Activated effector memory CD4-positive, alpha-beta T cell treated with Interleukin-2 at 50 U/mL for 16 hours (primary cell): ENCODE measurements at regions not wholly inside any gene's neighbourhood (a gene's known extent, or its start where the extent isn't known, plus 50 kb on each side); places are given as distances from the start of the nearest gene placed in this dataset.
"Not testable (repeated sequence)": the region's sequence is repeated elsewhere in the genome, so short reads cannot be mapped to it uniquely, and the experiment has no call there.

Experiments
- DNase-seq: peaks from one replicate; pipeline ENCODE4 v3.0.0-alpha.2; 2020

DNA sequence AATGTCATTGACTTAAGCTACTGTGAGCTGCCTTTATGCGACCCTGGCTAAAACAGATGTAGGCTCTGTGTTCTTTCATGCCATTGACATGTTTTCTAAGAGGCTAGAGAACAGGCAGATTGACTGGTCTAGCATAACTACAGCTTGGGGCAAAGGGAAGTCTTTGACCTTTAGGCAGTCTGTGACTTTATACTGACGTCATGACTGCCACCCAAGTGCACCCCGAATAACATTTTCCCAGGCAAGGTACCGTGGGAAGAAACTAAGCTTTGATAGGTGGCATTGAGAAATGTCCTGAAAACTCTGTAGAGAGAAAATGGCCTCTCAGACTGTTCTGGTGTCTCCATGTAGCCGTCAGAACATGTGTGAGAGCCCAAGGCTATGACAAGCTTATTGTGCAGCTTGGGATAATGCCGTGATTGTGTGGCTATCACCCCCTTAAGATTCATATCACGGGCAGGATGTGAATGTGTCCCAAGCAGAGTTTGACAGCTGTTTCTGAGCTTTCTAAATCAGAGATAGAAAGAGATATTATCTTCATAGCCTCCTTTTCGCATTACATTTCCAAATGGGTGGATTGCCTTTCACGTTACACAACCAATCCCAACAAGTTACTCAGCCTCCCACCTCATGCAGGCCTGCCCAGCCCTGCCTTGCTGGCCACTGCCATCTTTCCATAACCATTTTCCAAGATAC lies 672.2 kb upstream of the ACVR2A start:
- no peak for DNase-seq

- DNase-seq = no peak
Observed at GRCh38 chr2:147171941-147172340, 672.9 kb upstream of the ACVR2A start.

- no peak for DNase-seq
Observed at GRCh38 chr2:147170932-147171331, 673.9 kb upstream of the ACVR2A start.

- no peak for DNase-seq
Observed at GRCh38 chr2:147165697-147166382, 679.0 kb upstream of the ACVR2A start.

DNA sequence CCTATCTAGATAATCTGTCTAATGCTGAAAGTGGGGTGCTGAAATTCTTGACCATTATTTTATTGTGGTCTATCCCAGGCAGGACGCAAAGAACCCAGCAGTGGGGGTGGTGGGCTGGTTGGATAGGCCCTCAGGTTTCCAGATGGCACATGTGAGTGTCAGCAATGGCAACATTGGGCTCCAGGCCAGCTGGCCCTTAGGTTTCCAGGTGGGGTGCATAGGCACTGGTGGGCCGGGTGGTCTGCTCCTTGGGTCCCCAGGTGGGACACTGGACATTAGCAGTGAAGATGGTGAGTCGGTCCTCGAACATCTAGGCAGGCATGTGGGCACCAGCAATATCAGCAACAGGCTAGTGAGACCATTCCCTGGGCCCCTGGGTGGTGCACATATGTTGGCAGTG lies 680.3 kb upstream of the ACVR2A start:
- DNase-seq = no peak

GRCh38 chr2:147161746-147162145 lies 683.1 kb upstream of the ACVR2A start:
- no peak for DNase-seq

GRCh38 chr2:147156970-147157369 lies 687.9 kb upstream of the ACVR2A start:
- DNase-seq = no peak

DNA sequence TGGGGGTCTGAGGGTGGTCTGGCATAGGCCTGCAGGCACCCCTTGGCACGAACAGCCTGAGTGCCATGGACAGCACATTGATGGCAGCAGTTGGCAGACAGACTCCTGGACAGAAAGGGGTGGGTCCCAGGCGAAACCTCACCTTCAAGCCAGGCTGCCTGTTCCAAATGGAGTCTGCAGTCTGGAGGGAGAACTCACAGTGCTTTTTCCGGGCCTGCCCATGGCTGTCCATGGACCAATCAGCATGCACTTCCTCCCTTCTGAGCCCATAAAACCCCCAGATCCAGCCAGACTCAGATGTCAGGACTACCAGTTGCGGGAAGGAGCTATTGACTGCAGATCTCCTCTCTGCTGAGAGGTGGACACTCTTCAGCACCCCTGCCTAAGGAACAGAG lies 694.6 kb upstream of the ACVR2A start:
- DNase-seq = no peak

DNA sequence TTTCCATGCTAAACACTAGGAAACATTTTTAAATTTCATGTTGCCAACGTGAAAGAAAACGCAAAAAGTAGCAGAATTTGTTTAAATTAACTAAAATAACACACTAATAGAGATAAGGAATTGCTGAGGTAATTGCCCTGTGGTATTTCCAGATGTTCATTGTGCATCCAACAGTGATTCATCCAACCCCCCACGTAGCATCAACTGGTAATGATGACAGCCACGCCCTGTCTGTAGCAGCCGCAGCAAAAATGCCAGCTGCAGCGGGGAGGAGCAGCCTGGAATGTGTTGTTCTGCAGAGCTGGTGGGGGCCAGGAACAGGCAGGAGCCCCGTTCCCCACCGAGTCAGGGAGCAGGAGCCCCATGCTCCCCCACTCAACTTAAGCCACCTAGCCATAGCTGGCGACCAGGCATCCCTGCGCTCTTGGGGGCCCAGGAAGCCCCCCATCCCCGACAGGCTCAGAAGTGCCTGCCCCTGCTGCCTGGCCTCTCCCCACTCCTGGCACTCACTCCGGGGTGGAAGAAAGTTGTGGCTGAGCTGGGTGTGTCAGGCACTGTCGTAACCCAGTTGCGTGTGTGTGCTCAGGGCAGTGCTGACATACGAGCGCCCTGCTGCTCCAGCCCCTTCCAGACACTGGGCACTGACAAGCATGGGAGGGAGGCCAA lies 695.1 kb upstream of the ACVR2A start:
- DNase-seq = no peak

DNA sequence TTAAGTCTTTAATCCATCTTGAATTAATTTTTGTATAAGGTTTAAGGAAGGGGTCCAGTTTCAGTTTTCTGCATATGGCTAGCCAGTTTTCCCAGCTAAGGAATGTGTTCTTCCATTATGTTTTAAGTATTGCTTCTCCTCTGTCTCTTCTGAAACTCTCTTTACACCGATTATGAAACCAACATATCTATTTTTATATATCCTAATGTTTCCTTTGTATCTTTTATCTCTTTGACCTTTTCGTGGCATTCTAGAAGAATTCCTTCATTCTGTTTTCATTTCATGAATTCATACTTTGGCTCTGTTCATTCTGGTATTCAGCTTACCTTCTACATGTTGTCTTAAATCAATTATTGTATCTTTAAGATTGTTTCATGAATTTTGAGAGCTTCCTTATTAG lies 697.0 kb upstream of the ACVR2A start:
- DNase-seq = no peak

GRCh38 chr2:147141930-147142329 lies 702.9 kb upstream of the ACVR2A start:
- DNase-seq = no peak

- not testable (repeated sequence) for DNase-seq
Observed at GRCh38 chr2:147139732-147140131, 705.1 kb upstream of the ACVR2A start.

DNA sequence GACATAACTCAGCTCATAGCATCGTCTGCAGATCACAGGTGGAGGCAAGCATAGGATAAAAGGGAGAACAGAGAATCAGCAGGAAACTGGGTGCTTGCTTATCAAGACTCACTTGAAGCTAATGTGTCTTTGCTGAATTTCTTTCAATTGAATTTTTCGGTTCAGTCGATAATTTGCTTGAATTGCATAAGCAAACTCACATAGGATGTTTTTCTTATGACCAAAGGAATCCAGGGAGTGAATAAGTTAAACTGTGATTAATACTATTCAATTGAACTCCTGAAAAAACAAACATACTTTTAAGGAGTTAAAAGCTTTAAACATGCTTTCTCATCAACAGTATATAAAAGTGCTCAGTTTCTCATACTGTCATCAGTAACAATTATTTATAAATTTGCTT lies 707.1 kb upstream of the ACVR2A start:
- DNase-seq = no peak

DNA sequence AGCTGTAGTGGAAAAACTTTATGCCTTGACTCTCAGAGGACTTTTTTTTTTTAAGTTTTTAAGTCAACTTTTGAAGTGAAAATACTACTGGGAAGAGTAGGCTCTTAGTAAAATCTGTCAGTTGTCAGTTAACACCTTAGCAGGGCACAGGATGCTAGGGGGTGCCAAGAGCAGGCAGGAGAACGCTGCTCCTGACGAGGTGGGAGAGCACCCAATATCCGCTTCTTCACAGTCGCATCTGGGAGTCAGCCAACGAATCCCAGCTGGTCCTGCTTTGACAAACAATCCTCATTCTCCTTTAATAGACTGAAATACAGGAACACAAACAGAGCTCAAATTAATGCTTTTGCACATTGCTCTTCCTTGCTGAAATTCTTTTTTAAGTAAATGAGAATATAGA lies 709.5 kb upstream of the ACVR2A start:
- no peak for DNase-seq

- no peak for DNase-seq
Observed at GRCh38 chr2:147133286-147133908, 711.4 kb upstream of the ACVR2A start.

- no peak for DNase-seq
Observed at GRCh38 chr2:147125145-147125544, 719.7 kb upstream of the ACVR2A start.

GRCh38 chr2:147122944-147123343 lies 721.9 kb upstream of the ACVR2A start:
- no peak for DNase-seq

DNA sequence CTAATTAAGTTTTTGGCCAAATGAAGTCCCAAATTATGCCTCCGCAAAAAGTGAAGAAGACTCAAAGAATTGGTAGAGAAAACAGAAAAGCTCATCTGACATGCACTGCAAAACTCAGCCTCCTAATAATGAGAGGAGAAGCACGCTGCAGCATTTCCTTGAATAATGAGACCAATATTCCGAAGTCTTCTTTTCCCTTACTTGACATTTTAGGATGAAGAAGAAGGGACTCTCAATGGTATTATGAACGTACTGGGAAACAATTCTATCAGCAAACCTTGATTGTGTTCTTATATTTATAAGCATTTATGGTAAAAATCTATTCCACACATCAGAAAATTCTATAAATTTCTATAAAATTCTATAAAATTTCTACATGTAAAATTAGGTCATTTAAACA lies 733.9 kb upstream of the ACVR2A start:
- DNase-seq = no peak

- DNase-seq = no peak
Observed at GRCh38 chr2:147110317-147110716, 734.5 kb upstream of the ACVR2A start.

DNA sequence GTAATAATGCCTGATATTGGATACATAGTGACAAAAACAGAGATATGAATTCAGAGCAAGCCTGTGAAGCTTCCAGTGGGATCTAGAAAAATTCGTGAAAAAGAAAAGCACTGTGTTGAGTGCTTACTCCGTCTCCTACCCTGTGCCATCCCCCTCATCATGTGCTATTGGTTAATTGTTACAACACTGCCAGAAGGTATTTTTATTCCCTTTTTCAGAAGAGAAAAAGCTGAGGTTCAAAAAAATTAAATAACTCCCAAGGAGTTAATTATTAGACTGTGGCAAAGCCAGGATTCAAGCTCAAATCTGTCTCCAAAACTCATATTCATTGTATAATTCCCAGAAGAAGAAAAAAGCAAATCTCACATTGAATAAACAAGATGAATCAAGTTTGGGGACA lies 735.5 kb upstream of the ACVR2A start:
- no peak for DNase-seq

DNA sequence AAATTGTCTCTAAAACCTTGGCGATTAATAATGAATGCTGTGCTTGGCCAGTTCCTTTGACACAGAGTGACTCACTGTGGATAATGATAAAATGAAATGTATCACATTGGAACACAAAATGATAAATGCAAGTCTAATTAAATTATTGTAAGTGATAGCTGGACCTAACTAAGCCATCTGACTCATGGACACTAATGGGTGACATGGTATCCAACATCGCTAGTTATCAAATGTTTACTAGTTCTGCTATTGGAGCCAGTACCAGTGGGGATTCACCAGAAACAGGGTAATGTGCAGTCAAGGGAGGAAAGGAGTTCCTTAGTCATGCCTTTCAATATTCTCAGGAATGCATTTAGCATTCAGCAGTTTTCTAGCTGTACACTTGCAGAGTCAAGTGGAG lies 736.3 kb upstream of the ACVR2A start:
- DNase-seq = no peak

DNA sequence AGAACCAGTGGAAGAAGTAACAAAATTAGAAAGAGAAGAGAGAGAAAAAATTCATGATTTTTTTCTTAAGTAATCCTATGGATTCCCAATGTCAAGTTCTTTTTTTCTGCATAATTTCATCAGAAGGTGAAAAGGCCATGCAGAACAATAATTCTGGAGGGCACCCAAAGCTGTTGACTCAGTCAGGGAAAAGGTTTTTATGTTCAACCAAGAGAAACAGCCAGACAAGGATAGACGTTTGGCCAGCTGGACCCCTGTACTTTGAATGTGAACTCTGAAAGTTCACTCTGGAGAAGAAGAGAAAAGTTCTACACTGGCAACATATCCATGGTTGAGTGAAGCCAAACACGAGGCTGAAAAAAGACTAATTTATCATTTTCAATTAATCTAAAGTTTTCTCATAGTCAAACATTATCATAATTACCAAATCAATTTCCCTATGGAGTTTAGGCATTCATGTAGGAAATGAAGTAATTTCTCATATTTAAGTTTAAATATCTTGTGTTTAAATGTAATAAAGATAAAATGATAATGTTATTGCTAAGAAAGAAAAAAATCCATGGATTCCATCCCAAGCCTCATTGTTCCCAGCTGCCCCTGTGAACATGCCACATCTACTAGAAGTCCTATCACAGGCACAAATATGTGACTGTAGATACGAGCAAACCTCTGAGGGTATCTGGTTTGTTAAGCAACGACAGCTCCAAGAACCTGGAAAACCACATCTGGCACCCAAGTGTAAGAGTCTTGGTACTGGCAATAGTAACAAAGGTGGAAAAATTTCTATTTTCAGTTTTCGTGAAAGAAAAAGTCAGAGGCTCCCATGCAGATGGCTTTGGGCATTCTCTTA lies 742.7 kb upstream of the ACVR2A start:
- no peak for DNase-seq
